ENCODE measurements at regions not wholly inside any gene's neighbourhood (a gene's known extent, or its start where the extent isn't known, plus 50 kb on each side); places are given as distances from the start of the nearest gene placed in this dataset.

GRCh38 chr10:2414562-2414961 is 652.8 kb upstream of the PFKP start:
- Histone ChIP-seq H3K27ac (ENCODE audit: low read depth in 1 of 2, low read length in 2 of 2) (no peak overlapping the region), H3K4me3 (ENCODE audit: low read depth in 1 of 3, low read length in 3 of 3) (no peak overlapping the region), H3K9ac (ENCODE audit: low read depth in 1 of 2, low read length in 2 of 2) (no peak overlapping the region), H3K9me3 (ENCODE audit: control insufficient read depth in 4 of 4, low read length in 3 of 4) (peaks cover 0 to 2% (median 0%) of the 10 kb centered on the region in 4 donors), H3K27me3 (ENCODE audit: control insufficient read depth in 4 of 4, insufficient read depth in 4 of 4, low read length in 3 of 4) (no peaks in the 10 kb centered on the region), H3K4me1 (ENCODE audit: control insufficient read depth in 4 of 4, insufficient read depth in 4 of 4, low read length in 3 of 4) (no peaks in the 10 kb centered on the region), H3K36me3 (ENCODE audit: control insufficient read depth in 4 of 4, insufficient read depth in 3 of 4, low read depth in 1 of 4, low read length in 3 of 4) (no peaks in the 10 kb centered on the region)
- WGBS, result 73% methylated on average over 4 of the region's 4 CpGs
- DNase-seq (ENCODE audit: low spot score), result no peak
- TF ChIP-seq YY1 (IDR thresholded peaks at IDR 0.05) (no peak), CTCF (IDR thresholded peaks at IDR 0.05; ENCODE audit: low read depth, low read length, missing input control) (no peak), ZBTB33 (IDR thresholded peaks at IDR 0.05) (no peak), HNF4A (conservative IDR thresholded peaks at IDR 0.05) (no peak), MAX (IDR thresholded peaks at IDR 0.05) (no peak), RAD21 (IDR thresholded peaks at IDR 0.05) (no peak), EGR1 (IDR thresholded peaks at IDR 0.05; ENCODE audit: low read depth in 2 of 2) (no peak), GABPA (IDR thresholded peaks at IDR 0.05 in 1 of 2, conservative IDR thresholded peaks at IDR 0.05 in 1 of 2) (no peak), TAF1 (conservative IDR thresholded peaks at IDR 0.05) (no peak), JUND (IDR thresholded peaks at IDR 0.05) (no peak), HNF4G (IDR thresholded peaks at IDR 0.05) (no peak), SP1 (IDR thresholded peaks at IDR 0.05) (no peak), NR2F2 (IDR thresholded peaks at IDR 0.05) (no peak), ATF3 (IDR thresholded peaks at IDR 0.05) (no peak), FOXA2 (IDR thresholded peaks at IDR 0.05) (no peak), FOXA1 (IDR thresholded peaks at IDR 0.05) (no peak), REST (IDR thresholded peaks at IDR 0.05) (no peak)

GRCh38 chr10:2414039-2414438 is 653.3 kb upstream of the PFKP start:
- WGBS, result 75% methylated on average over 8 of the region's 8 CpGs
- no peak for DNase-seq (ENCODE audit: low spot score)
- H3K9me3 ChIP-seq (ENCODE audit: control insufficient read depth in 4 of 4, low read length in 3 of 4), result peaks cover 0 to 2% (median 0%) of the 10 kb centered on the region in 4 donors
- TF ChIP-seq REST (IDR thresholded peaks at IDR 0.05) (no peak), YY1 (IDR thresholded peaks at IDR 0.05) (no peak), JUND (IDR thresholded peaks at IDR 0.05) (no peak)
- H3K36me3 ChIP-seq (ENCODE audit: control insufficient read depth in 4 of 4, insufficient read depth in 3 of 4, low read depth in 1 of 4, low read length in 3 of 4), result no peaks in the 10 kb centered on the region
- H3K27me3 ChIP-seq (ENCODE audit: control insufficient read depth in 4 of 4, insufficient read depth in 4 of 4, low read length in 3 of 4), result no peaks in the 10 kb centered on the region
- no peak overlapping the region for H3K27ac ChIP-seq (ENCODE audit: low read depth in 1 of 2, low read length in 2 of 2)
- no peak overlapping the region for H3K4me3 ChIP-seq (ENCODE audit: low read depth in 1 of 3, low read length in 3 of 3)
- H3K4me1 ChIP-seq (ENCODE audit: control insufficient read depth in 4 of 4, insufficient read depth in 4 of 4, low read length in 3 of 4), result no peaks in the 10 kb centered on the region
- no peak overlapping the region for H3K9ac ChIP-seq (ENCODE audit: low read depth in 1 of 2, low read length in 2 of 2)
